Spleen (tissue), 7 donors: ENCODE measurements at regions not wholly inside any gene's neighbourhood (a gene's known extent, or its start where the extent isn't known, plus 50 kb on each side); places are given as distances from the start of the nearest gene placed in this dataset.

ENCODE experiments used
- CTCF ChIP-seq, 11 experiments: fragments of 200-600 bp in 7 of 11; fragments of 450-650 bp in 4 of 11; sonication (generic) in 4 of 11; IDR thresholded peaks in 8 of 11; conservative IDR thresholded peaks in 3 of 11; 1 replicate in 7 of 11; 2 replicates in 4 of 11; pipeline versions ENCODE4 v1.4.0 to v1.8.0; 2016 to 2021; ENCODE audit warnings: antibody characterized with exemption in 11 of 11, inconsistent platforms in 4 of 11, mild to moderate bottlenecking in 1 of 11
- POLR2A ChIP-seq, 3 donors: fragments of 450-650 bp; IDR thresholded peaks; one replicate each; pipeline ENCODE4 v1.5.1; 2017; ENCODE audit warnings: antibody characterized with exemption in 3 of 3, mild to moderate bottlenecking in 1 of 3
- donor health status: DM: no; HTN: no; CAD: no; lungs with moderate emphysema.
- donor health status: DM: no; HTN: no; CAD: no.
- donor health status: DM: no; HTN: no; CAD: no.

GRCh38 chr16:26740771-26741170 lies 326.0 kb upstream of the C16orf82 start:
- TF ChIP-seq CTCF (IDR thresholded peaks at IDR 0.05 in 8 of 11, conservative IDR thresholded peaks at IDR 0.05 in 3 of 11), result no peak
- TF ChIP-seq POLR2A (IDR thresholded peaks at IDR 0.05), result no peak
